NCI-H1105 treated with DMSO at 0.1 percent for 48 hours (cell line): ENCODE measurements at regions not wholly inside any gene's neighbourhood (a gene's known extent, or its start where the extent isn't known, plus 50 kb on each side); places are given as distances from the start of the nearest gene placed in this dataset.

ENCODE experiments used
- DNase-seq: peaks from one replicate; lab custom pipeline; 2025; lab: John Stamatoyannopoulos, UW

- DNase-seq, result no peak
These were observed 420.5 kb downstream of the FGF9 start for GRCh38 chr13:22091222-22091970.

DNA sequence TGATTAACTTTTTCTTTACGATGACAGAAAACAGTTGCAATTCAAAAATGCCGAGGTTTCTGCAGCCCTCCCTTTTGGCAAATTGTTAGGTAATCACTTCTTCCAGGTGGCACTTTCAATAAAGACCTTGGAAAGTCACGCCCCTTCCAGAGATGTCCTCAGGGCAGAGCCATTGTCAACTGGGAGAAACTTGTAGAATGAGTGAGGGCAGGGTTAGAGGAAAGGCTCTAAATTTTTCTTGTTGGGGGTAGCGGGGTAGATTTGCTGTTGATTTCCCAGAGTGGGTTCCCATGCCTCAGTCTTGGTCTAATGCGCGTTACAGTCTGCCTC is 421.1 kb downstream of the FGF9 start:
- DNase-seq, result no peak

DNA sequence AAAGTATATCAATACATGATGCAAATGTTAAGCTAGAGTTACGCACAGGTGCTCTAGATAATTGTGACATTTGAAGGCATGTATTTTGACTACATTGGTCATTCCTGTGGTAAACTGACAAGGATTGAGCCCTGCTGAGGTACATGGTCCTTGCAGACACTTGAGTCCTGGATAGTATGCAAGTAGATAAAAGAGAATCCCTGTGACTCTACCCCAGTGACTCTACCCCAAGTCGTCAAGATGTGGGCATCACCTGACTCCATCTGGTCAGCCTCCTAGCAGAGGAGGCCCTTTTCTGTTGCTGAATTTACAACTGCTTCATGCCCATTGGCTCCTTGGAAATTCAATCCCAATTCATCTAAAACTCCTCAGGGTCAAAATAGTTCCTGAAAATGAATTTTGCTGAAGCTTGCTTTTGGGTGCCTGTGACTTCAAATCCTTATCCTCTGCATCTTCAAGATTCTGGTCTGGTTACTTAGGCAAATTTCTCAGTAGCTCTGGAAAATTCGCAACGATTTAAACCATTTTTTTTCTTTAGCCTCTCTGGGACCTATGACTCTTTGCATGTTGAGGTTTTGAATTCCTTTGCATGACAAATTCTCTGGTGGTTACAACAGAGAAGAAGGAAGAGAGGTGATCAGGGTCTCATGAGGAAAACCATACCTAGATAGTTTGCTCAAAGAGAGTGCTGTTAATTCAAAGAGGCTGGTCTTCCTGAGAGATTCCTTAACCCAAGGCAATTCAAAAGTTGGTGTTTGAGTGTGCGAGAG is 422.1 kb downstream of the FGF9 start:
- DNase-seq, result no peak

DNA sequence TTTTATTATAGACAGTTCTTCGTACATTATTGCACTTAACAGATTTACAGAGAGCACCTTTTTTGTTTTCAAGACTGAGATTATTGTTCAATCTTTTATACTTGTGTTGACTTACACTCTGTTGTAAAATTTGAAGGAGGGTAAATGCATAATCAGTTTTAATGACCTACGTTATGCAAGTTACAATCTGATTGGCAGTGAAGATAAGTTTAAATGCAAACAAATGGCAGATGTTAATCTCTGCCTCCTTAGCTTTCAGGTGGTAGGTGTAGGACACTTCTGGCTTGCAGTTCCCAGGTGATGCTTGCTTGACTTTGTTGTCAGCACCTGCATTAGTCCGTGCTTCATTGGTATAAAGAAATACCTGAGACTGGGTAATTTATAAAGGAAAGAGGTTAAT is 424.9 kb downstream of the FGF9 start:
- no peak for DNase-seq

- DNase-seq, result no peak
These were observed 428.7 kb downstream of the FGF9 start for GRCh38 chr13:22099585-22099984.

DNA sequence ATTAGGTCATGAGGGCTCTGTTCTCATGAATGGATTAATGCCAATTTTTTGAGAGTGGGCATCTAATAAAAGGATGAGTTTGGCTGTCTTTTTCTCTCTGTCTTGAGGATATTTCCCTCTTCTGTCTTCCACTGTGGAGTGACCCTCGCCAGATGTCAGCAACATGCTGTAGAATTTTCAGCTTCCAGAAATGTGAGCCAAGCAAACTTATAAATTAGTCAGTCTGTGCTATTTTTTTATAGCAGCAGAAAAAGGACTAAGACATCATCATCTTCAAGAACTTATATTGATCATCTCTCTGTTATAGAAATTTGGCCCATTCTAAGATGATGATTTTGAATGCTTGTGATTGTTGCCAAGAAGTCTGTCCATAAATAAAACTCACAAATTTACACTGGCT is 431.4 kb downstream of the FGF9 start:
- no peak for DNase-seq

GRCh38 chr13:22103046-22104027 is 432.5 kb downstream of the FGF9 start:
- no peak for DNase-seq

DNA sequence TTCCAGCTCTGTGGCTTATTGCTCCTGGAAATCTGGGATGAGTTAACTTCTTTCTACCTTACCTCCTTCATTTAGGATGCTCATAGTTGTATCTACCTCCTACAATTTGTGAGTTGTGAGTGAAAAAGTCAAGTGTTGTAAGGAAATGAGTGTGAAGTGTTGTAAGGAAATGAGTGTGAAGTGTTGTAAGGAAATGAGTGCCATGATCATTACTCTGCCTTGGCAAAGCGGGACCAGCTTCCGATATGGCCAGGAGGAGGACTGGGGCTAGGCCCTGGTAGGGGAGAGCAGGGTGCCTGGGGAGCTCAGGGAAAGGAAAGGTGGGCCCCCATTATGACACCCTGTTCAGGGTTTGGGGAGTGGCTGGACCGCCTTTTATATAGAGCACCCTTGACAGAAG is 435.2 kb downstream of the FGF9 start:
- no peak for DNase-seq

GRCh38 chr13:22107549-22107948 is 436.7 kb downstream of the FGF9 start:
- DNase-seq, result no peak

GRCh38 chr13:22108283-22108942 is 437.5 kb downstream of the FGF9 start:
- DNase-seq, result no peak

DNA sequence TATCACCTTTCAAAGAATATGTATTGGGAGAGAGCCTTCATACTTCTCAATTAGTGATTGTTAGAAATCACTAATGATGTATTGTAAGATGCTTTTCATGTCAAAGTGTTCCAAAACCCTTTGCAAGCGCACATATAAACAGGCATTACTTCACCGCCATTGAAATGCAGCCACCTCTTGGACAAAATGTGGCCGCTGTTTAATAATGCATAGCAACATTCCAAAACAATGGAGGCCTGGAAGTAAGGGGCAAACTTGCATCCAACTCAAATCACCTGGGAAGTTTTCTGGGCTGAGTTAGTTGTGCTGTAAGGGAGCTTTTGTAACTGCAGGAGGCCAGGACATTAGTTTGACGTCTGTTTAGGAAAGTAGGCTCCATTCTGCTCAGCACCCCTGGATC is 438.1 kb downstream of the FGF9 start:
- DNase-seq, result no peak

DNA sequence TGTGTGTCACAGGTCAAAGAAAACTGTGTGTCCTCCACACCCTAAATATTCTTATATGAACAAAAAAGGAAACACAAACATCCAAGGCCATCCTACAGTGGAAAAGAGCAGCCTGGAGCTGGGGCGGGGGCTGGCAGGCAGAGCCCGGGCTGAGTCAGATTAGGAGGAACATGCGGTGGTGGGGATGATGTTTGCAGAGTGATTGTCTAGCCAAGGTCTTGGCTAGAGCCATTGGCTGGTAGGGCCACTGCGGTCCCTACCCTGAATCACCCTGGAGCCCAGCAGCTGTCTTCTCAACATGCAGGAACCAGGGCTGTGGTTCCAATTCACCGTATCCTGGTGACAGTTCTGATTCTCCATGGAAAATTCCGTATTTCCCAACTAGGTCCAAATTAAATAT is 439.5 kb downstream of the FGF9 start:
- DNase-seq, result no peak

GRCh38 chr13:22111152-22111783 is 440.4 kb downstream of the FGF9 start:
- DNase-seq, result no peak

- no peak for DNase-seq
These were observed 441.1 kb downstream of the FGF9 start for GRCh38 chr13:22111961-22112360.

DNA sequence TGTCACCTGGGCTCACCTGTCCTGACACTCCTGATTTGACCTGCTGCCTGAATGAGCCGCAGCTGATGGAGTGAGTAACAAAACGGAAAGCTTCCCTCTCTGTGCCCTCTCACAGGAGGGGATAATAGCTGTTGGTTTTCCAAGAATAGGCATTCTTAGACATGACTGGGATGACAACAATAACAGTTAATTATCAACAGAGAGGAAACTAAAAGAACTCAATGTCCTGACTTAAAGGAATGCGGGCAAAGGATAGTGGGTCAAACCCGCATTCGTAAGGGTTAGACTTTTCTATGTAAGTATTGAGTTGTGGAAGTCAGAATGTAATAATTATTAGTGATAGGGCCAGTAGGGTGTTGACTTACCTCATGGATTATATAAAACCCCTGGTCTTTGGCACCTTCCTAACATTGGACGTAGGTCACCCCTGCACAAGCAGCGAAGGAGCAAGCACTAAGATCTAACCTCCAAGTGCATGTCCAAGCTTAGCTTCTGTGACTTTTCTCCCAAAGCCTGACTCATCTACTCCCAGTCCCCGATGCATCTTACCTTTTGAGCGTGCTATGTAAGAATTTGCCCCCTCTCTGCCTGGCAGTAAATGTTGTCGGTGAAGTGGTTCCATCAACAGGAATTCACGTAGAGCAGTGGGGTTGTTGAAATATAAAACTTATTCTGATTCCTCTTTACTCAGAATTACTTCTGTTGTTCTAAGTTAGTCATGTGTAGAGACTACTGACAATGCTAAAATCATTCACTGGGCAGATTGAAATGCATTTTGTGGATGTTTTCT is 442.3 kb downstream of the FGF9 start:
- DNase-seq, result no peak

- no peak for DNase-seq
These were observed 443.9 kb downstream of the FGF9 start for GRCh38 chr13:22114630-22115311.

DNA sequence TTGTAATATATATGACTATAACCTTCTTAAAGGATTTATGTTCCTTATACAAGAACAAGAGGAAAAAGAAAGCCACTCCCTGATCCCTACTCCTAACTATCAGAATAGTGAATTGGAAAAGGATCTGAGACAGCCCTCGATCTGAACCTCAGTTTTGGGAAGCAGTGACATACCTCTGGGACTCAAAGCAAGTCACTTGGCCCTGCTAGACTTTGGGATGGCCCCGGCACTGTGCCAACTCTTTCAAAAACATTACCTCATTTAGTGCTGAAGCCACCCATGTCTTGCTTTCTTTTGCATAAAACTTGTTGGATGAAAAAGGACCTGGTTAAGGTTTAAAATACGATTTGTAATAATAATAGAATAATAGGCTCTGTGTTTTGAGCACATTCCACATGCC is 447.3 kb downstream of the FGF9 start:
- DNase-seq, result no peak

- no peak for DNase-seq
These were observed 449.8 kb downstream of the FGF9 start for GRCh38 chr13:22120646-22121045.

- DNase-seq, result no peak
These were observed 450.4 kb downstream of the FGF9 start for GRCh38 chr13:22121146-22121739.
